ENCODE measurements at regions not wholly inside any gene's neighbourhood (a gene's known extent, or its start where the extent isn't known, plus 50 kb on each side); places are given as distances from the start of the nearest gene placed in this dataset.

DNA sequence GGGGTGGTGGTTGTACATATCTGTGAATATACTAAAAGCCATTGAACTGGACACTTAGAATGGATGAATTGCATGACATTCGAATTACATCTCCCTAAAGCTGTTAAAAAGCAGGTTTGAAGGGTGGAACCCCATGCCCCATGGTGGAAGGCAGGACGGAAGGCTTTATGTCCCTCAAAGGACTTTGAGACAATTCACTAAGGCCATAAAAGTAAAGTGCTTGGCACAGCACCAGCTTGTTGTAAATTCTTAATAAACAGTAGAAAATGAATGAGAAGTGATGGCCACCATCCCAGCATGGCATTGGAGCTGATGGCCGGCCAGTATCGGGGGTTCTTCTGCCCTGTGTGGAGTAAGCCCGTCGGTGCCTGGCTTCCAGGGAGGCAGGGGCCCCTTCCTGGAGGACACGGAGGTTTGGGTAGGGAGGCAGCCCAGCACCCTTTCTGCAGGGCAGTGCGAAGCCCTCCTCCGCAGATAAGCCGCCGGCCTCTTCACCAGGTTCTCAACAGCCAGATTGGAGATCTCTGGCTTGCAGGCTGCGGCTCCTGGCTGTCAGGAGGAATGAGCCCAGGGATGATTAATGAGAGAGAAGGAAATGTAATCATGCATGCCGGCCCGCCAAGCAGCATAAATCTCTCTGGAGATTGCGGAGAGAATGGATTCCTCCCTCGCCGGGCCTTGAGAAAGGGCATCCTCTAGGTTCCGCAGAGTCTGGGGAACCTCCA, 346.9 kb downstream of the FOXL1 start:
- DNase-seq (peak in 1 of 3 donors; percentile 19), ATAC-seq (peak; percentile 42)
- H3K4me3 ChIP-seq: no peak overlapping the region
- no peaks in the 10 kb centered on the region for H3K4me1 ChIP-seq (ENCODE audit: low read depth)
- intact Hi-C loops (cut with DNase I, micrococcal nuclease): no loop called here
- H3K9me3 ChIP-seq: no peaks in the 10 kb centered on the region
- TF ChIP-seq, protein P1, sequence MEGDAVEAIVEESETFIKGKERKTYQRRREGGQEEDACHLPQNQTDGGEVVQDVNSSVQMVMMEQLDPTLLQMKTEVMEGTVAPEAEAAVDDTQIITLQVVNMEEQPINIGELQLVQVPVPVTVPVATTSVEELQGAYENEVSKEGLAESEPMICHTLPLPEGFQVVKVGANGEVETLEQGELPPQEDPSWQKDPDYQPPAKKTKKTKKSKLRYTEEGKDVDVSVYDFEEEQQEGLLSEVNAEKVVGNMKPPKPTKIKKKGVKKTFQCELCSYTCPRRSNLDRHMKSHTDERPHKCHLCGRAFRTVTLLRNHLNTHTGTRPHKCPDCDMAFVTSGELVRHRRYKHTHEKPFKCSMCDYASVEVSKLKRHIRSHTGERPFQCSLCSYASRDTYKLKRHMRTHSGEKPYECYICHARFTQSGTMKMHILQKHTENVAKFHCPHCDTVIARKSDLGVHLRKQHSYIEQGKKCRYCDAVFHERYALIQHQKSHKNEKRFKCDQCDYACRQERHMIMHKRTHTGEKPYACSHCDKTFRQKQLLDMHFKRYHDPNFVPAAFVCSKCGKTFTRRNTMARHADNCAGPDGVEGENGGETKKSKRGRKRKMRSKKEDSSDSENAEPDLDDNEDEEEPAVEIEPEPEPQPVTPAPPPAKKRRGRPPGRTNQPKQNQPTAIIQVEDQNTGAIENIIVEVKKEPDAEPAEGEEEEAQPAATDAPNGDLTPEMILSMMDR (IDR thresholded peaks at IDR 0.05): no peak
- no peaks in the 10 kb centered on the region for H3K36me3 ChIP-seq (ENCODE audit: low read depth)

DNA sequence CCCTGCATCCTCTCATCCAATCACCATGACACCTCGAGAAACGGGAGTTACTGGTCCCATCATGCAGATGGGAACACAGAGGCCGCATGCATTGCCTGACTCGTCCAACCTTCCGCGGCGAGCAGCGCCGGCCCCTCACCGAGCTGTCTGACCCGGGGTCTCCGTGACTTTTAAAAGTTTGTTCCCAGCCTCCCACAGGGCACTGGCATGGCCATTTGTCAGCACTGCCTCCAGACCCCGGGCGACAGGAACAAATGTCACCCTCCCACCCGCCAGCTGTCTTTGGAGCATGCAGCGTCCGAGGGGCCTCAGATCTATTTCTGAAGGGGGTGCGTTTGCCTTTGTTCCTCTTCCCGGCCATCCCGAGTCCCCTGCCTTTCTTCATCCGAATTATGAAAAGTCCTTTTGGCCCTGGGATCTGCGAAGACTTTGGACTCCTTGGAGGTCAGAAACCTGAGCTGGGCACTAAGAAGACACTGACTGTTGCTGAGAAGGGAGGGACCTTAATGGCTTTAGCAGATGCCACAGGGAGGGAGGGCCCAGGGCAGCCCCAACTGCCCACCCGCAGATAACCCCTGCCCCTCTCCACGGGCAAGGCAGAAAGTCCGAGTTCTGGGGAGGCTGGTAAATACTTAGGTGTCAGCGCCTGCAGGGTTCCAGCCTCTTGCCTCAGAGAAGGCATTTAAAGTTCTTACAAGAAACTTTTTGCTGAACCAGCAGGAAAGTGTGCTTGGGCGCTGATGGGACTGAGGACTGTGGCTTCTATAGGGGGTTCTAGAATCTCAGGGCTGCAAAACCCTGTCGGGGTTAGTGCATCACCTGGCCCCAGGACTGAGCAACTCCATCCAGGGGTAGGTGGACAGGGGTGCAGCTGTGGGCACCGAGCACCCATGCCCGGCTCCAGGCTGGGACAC, 348.1 kb downstream of the FOXL1 start:
- H3K9me3 ChIP-seq: no peaks in the 10 kb centered on the region
- no peak overlapping the region for H3K4me3 ChIP-seq
- TF ChIP-seq, protein P1 (IDR thresholded peaks at IDR 0.05): no peak
- intact Hi-C loops (cut with DNase I, micrococcal nuclease): no loop called here
- ATAC-seq (no peak), DNase-seq (no peak)
- no peaks in the 10 kb centered on the region for H3K36me3 ChIP-seq (ENCODE audit: low read depth)
- H3K4me1 ChIP-seq (ENCODE audit: low read depth): no peaks in the 10 kb centered on the region

DNA sequence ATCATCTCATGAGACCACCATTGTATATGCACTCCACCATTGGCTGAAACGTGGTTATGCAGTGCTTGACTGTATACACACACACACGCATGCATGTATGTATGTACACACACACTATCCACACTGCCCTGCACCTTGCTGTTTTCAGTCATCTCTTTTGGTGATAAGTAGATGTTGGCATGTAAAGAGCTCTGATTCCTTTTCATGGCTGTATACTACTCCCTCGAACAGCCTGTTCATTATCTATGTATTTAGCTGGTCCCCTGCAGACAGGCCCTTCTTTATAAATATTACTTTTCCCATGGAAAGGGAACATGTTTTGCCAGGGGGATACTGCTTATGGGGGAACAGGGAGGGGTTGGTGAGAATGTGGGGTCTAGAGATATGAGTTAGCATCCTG, 349.4 kb downstream of the FOXL1 start:
- no peaks in the 10 kb centered on the region for H3K4me1 ChIP-seq (ENCODE audit: low read depth)
- no peak overlapping the region for H3K4me3 ChIP-seq
- H3K9me3 ChIP-seq: no peaks in the 10 kb centered on the region
- H3K36me3 ChIP-seq (ENCODE audit: low read depth): no peaks in the 10 kb centered on the region
- TF ChIP-seq, protein P1 (IDR thresholded peaks at IDR 0.05): no peak
- DNase-seq (no peak), ATAC-seq (no peak)
- intact Hi-C loops (cut with DNase I, micrococcal nuclease): no loop called here

DNA sequence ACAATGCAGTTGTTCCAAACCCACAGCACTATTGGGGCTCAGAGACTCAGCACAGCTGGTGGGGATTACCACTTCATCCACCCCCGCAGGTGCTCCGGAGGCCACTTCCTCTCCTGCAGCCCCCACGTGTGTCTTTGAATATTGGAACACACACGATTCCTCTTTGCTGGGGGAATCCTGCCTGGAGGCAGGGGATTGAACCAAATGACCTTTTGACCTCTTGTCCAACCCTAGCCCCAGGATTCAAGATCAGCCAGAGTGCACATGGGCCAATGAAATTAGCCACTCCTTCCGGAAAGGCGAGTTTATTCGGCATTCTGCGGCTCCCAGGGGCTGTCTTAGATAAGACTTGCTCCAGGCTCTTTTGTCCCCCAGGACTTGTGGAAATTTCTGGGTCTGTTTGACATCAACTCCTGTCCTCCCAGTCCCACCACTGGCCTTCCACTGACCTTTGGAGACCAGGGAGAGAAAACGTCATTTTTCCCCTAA, 350.2 kb downstream of the FOXL1 start:
- DNase-seq: no peak
- TF ChIP-seq, protein P1 (IDR thresholded peaks at IDR 0.05): no peak

DNA sequence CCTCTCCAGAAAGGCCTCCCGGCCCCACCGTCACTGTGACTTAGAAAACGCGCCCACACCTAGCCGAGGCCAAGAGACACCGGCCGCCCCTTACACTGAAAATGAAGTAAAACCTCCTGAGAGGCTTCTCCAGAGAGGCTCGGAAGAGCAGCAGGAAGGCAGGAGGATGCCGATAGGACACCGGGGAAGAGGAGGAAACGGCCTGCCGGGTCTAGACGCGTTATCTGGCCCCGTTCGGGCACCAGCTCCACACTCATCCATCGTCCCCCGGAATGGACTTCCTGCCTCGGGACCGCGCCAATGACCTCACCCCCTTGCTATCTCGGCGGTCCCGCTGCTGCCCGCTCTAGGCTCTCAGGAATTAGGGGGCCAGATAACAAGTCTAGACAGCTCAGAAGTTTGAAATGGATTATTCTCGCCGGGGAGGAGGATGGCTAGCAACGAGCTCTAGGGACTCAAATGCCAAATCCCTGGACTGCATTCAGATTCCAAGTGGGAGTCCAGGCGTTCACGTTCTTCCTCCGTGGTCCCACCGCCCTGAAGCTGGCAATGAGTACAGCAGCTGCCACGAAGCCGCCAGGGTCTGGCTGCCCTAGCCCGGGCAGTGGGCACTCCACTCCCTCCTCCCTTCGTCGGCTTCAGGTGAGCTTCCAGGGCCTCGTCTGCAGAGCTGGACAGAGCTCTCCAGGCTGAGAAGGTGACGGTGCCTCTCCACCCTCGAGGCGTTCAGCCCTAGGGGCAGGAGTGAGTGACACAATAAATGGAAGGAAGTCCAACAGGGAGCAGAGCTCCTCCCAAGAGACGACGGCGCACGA, 350.9 kb downstream of the FOXL1 start:
- Histone ChIP-seq H3K9me3 (no peaks in the 10 kb centered on the region), H3K36me3 (ENCODE audit: low read depth) (no peaks in the 10 kb centered on the region), H3K4me3 (no peak overlapping the region), H3K4me1 (ENCODE audit: low read depth) (no peaks in the 10 kb centered on the region)
- no peak for DNase-seq
- TF ChIP-seq, protein P1 (IDR thresholded peaks at IDR 0.05): no peak
- intact Hi-C loops (cut with DNase I, micrococcal nuclease): no loop called here
- no peak for ATAC-seq

More for the DNA sequence above, 350.2 kb downstream of the FOXL1 start:
- H3K4me1 ChIP-seq (ENCODE audit: low read depth): no peaks in the 10 kb centered on the region
- no peak overlapping the region for H3K4me3 ChIP-seq
- no peaks in the 10 kb centered on the region for H3K9me3 ChIP-seq
- intact Hi-C loops (cut with DNase I, micrococcal nuclease): no loop called here
- ATAC-seq: no peak
- no peaks in the 10 kb centered on the region for H3K36me3 ChIP-seq (ENCODE audit: low read depth)

Data from mucosa of descending colon (tissue), 3 donors.